ENCODE measurements at regions not wholly inside any gene's neighbourhood (a gene's known extent, or its start where the extent isn't known, plus 50 kb on each side); places are given as distances from the start of the nearest gene placed in this dataset.
"Not testable (repeated sequence)": the region's sequence is repeated elsewhere in the genome, so short reads cannot be mapped to it uniquely, and the experiment has no call there.

DNA sequence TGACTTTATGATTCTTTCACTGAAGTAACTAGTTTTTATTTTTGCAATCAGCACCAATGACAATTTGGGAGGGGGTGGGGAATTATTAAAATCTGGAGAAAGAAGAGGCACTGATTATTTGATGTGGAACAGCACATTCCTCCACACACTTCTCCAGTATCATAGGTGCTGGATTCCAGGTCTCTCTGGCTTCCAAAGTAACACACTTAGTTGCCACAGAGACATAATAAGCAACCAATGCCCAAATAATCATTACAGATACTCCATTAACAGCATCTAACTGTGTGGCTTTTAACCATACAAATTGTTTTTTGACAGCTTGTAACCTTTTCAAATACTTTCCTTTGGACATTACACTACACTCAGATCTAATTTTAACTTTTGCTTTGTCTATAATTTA is 131.0 kb upstream of the CDIN1 start:
- Mint-ChIP-seq H3K36me3 (ENCODE audit: low read depth) (no peaks in the 10 kb centered on the region), H3K27me3 (ENCODE audit: low read depth) (no peaks in the 10 kb centered on the region), H3K4me3 (no peak overlapping the region), H3K4me1 (peaks cover 14% of the 10 kb centered on the region), H3K27ac (no peak overlapping the region), H3K9me3 (no peaks in the 10 kb centered on the region)
- TF ChIP-seq, protein P1, sequence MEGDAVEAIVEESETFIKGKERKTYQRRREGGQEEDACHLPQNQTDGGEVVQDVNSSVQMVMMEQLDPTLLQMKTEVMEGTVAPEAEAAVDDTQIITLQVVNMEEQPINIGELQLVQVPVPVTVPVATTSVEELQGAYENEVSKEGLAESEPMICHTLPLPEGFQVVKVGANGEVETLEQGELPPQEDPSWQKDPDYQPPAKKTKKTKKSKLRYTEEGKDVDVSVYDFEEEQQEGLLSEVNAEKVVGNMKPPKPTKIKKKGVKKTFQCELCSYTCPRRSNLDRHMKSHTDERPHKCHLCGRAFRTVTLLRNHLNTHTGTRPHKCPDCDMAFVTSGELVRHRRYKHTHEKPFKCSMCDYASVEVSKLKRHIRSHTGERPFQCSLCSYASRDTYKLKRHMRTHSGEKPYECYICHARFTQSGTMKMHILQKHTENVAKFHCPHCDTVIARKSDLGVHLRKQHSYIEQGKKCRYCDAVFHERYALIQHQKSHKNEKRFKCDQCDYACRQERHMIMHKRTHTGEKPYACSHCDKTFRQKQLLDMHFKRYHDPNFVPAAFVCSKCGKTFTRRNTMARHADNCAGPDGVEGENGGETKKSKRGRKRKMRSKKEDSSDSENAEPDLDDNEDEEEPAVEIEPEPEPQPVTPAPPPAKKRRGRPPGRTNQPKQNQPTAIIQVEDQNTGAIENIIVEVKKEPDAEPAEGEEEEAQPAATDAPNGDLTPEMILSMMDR (IDR thresholded peaks at IDR 0.05; ENCODE audit: unreplicated experiment in 3 of 3), result no peak

DNA sequence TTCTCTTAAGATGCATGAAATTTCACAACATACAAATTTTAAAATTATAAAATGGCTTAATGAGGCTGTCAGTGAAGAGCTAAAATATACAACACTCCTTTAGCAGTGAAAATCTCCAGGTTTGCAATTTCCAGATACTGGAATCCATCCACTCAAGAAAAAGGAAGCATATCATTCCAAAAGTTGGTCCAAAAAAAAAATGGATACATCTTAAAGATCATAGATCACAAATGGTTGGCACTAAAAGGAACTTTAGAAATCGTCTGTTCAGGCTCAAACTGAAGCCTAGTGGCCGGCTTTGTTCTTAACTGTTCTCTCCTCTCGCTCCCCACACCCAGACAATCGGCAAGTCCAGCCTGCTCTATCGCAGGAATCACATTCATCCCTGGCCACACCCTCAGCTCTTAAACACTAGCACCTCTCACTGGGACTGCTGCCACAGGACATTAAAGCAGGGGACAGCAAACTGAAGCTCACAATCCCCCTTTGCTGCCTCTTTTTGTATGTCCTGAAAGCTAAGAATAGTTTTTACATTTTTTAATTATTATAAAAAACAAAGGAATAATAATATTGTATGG is 130.3 kb upstream of the CDIN1 start:
- H3K4me3 Mint-ChIP-seq, result no peak overlapping the region
- H3K27me3 Mint-ChIP-seq (ENCODE audit: low read depth), result no peaks in the 10 kb centered on the region
- TF ChIP-seq, protein P1 (IDR thresholded peaks at IDR 0.05; ENCODE audit: unreplicated experiment in 3 of 3), result no peak
- no peak overlapping the region for H3K27ac Mint-ChIP-seq
- H3K9me3 Mint-ChIP-seq, result no peaks in the 10 kb centered on the region
- H3K36me3 Mint-ChIP-seq (ENCODE audit: low read depth), result no peaks in the 10 kb centered on the region
- peaks cover 14% of the 10 kb centered on the region for H3K4me1 Mint-ChIP-seq

DNA sequence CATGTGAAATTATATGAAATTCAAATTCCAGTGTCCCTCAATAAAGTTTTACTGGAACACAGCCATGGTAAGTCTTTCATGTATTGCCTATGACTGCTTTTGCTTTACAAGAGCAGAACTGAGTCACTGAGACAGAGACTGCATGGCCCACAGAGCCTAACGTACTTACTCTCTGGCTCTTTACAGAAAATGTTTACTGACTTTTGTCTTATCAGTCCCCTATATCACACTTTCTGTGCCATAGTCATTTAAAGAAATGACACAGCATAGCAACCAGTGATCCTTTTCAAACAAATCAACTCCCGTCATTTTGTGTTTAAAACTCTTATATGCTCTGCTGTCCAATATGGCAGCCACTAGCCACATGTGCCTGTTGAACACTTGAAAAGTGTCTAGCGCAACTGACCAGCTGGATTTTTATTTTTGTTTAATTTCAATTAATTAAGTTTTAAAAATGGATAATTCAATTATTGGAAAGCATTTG is 129.7 kb upstream of the CDIN1 start:
- no peak overlapping the region for H3K27ac Mint-ChIP-seq
- TF ChIP-seq, protein P1 (IDR thresholded peaks at IDR 0.05; ENCODE audit: unreplicated experiment in 3 of 3), result no peak
- H3K4me1 Mint-ChIP-seq, result peaks cover 14% of the 10 kb centered on the region
- no peaks in the 10 kb centered on the region for H3K27me3 Mint-ChIP-seq (ENCODE audit: low read depth)
- H3K4me3 Mint-ChIP-seq, result no peak overlapping the region
- H3K9me3 Mint-ChIP-seq, result no peaks in the 10 kb centered on the region
- H3K36me3 Mint-ChIP-seq (ENCODE audit: low read depth), result no peaks in the 10 kb centered on the region

DNA sequence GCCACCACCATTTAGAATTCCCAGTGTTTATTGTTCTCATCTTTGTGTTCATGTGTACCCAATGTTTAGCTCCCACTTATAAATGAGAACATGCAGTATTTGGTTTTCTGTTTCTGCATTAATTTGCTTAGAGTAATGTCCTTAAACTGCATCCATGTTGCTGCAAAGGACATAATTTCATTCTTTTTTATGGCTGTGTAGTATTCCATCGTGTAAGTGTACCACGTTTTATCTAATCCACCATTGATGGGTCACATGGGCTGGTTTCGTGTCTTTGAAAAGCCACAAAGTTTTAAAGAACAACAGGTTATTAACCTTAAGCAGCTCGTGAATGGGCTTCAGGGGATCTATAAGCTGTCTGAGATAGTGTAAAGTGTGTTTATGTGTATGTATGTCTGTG is 125.2 kb upstream of the CDIN1 start:
- not testable (repeated sequence) for H3K36me3 Mint-ChIP-seq (ENCODE audit: low read depth); H3K9me3 Mint-ChIP-seq; H3K4me3 Mint-ChIP-seq; H3K27ac Mint-ChIP-seq; H3K4me1 Mint-ChIP-seq; H3K27me3 Mint-ChIP-seq (ENCODE audit: low read depth)

DNA sequence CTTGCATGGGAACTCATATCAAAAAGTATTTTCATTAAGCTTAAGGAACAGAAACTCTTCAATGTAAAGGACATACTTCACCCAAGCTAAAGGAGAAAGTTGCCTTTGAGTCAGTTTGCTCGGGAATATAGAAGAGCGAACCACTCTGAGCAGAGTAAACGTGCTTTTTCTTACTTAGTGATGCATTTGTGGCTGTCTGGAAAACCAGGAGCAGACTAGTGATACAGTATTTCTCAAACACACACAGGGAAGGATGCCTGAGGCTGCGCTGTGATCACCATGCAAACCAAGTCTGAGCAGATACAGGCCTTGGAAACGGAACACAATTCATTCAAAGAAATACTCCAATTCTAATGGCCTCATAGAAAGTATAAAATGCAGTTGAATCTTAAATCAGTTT is 121.0 kb upstream of the CDIN1 start:
- H3K9me3 Mint-ChIP-seq, result peaks cover 16% of the 10 kb centered on the region
- H3K36me3 Mint-ChIP-seq (ENCODE audit: low read depth), result peaks cover 17% of the 10 kb centered on the region
- H3K4me1 Mint-ChIP-seq, result no peaks in the 10 kb centered on the region
- no peak overlapping the region for H3K4me3 Mint-ChIP-seq
- H3K27ac Mint-ChIP-seq, result no peak overlapping the region
- H3K27me3 Mint-ChIP-seq (ENCODE audit: low read depth), result no peaks in the 10 kb centered on the region
- TF ChIP-seq, protein P1 (IDR thresholded peaks at IDR 0.05; ENCODE audit: unreplicated experiment in 3 of 3), result no peak

DNA sequence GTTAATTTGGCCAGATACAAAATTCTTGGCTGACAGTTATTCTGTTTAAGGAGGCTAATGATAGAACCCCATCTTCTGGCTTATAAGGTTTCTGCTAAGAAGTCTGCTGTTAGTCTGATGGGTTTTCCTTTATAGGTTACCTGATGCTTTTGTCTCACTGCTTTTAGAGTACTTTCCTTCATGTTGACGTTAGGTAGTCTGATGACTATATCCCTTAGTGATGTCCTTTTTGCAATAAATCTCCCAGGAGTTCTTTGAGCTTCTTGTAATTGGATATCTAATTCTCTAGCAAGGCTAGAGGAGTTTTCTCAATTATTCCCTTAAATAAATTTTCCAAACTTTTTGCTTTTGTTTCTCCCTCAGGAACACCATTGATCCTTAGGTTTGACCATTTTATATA is 114.1 kb upstream of the CDIN1 start:
- Mint-ChIP-seq H3K4me1 (no peaks in the 10 kb centered on the region), H3K36me3 (ENCODE audit: low read depth) (peaks cover 17% of the 10 kb centered on the region), H3K27me3 (ENCODE audit: low read depth) (no peaks in the 10 kb centered on the region), H3K9me3 (peaks cover 29% of the 10 kb centered on the region), H3K4me3 (no peak overlapping the region), H3K27ac (no peak overlapping the region)
- TF ChIP-seq, protein P1 (IDR thresholded peaks at IDR 0.05; ENCODE audit: unreplicated experiment in 3 of 3), result no peak

Data from nephron (organoid).